22Rv1 (cell line): ENCODE measurements at regions not wholly inside any gene's neighbourhood (a gene's known extent, or its start where the extent isn't known, plus 50 kb on each side); places are given as distances from the start of the nearest gene placed in this dataset.

ENCODE experiments used
- CTCF ChIP-seq: fragments of 450-650 bp; IDR thresholded peaks from 2 replicates; pipeline ENCODE4 v1.5.1; 2017; ENCODE audit warnings: mild to moderate bottlenecking
- ZFX ChIP-seq: fragments of 450-650 bp; IDR thresholded peaks from 2 replicates; pipeline ENCODE4 v1.6.1; 2017; ENCODE audit warnings: antibody characterized with exemption, borderline replicate concordance

GRCh38 chr2:186319105-186319504 is 167.0 kb upstream of the ZC3H15 start:
- no peak for TF ChIP-seq CTCF
- TF ChIP-seq ZFX = no peak
